ENCODE measurements at regions not wholly inside any gene's neighbourhood (a gene's known extent, or its start where the extent isn't known, plus 50 kb on each side); places are given as distances from the start of the nearest gene placed in this dataset.

- H3K27ac ChIP-seq, result no peak overlapping the region
- peak; percentile 51 for DNase-seq (ENCODE audit: low read depth, low spot score)
Measured at GRCh38 chr2:41966431-41966893, 81.4 kb upstream of the PKDCC start.

- H3K27ac ChIP-seq, result no peak overlapping the region
- DNase-seq (ENCODE audit: low read depth, low spot score), result no peak
Measured at GRCh38 chr2:41966920-41967319, 80.9 kb upstream of the PKDCC start.

DNA sequence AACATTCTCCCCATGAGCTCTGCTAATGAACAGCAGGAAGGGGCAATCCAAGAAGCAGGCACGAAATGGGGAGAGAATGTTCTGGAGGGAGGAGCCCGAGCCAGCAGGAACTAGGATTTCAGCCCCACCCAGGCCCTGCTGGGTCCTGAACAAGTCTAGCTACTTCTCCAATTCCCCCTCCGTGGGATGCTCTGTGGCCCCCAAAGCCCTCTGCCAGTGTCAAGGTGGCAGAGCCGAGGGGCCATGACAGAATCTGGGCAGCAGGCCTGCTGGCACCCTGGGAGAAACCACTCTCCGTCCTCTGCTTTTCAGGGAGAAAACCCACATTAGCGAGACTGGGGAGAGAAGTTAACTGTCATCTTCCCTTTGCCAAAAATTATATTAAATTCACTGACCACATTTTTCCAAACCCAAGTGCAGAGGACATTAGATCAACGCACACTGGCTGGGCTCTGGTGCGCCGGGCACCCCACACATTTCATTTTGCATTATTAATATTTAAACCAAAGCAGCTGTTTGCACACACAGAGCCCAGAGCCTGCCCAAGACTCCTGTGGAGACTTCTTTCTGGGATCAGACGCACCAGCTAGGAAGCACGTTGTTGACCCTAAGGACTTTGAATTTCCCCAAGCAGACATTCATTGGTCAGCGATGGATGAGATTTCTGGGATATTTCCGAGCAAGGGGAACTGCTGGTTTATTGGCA, 80.2 kb upstream of the PKDCC start:
- no peak overlapping the region for H3K27ac ChIP-seq
- DNase-seq (ENCODE audit: low read depth, low spot score), result no peak

DNA sequence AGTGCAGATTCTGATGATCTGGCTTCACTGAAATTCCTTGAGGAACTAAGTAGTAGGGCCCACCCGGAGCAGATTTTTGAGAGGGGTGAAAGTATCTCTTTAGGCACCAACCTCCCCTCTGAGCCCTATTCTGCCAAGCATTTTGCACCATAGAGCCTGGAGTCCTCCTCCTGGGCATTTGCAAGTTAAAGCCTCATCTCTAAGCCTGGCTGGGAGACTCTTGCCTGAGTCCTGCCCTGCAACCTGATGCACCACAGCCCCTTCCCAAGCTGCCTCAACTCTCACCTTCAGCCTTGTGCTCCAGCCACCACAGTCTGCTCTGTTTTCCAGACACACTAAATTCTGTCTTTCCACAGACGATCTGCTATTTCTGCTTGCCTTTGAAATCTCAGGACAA, 79.6 kb upstream of the PKDCC start:
- no peak for DNase-seq (ENCODE audit: low read depth, low spot score)
- no peak overlapping the region for H3K27ac ChIP-seq

GRCh38 chr2:41970988-41971660, 76.7 kb upstream of the PKDCC start:
- no peak for DNase-seq (ENCODE audit: low read depth, low spot score)
- H3K27ac ChIP-seq, result no peak overlapping the region

DNA sequence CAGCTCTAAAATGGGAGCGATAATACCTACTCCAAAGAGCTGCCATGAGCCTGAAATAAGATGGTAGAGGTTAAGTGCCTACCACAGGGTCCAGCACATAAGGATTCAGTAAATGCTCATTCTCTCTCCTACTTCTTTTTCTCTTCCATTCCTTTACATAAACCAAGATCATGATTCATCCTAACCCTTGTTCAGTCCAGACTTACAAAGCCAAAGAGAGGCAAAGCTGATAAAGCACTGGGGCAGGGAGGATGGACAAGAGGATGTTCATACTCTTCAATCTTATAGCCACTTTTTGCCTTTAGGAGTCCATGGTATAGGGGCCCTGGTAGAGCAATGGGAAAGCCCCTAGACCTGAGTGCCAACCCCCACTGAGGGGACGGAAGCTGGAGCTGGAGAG, 75.6 kb upstream of the PKDCC start:
- H3K27ac ChIP-seq, result no peak overlapping the region
- no peak for DNase-seq (ENCODE audit: low read depth, low spot score)

DNA sequence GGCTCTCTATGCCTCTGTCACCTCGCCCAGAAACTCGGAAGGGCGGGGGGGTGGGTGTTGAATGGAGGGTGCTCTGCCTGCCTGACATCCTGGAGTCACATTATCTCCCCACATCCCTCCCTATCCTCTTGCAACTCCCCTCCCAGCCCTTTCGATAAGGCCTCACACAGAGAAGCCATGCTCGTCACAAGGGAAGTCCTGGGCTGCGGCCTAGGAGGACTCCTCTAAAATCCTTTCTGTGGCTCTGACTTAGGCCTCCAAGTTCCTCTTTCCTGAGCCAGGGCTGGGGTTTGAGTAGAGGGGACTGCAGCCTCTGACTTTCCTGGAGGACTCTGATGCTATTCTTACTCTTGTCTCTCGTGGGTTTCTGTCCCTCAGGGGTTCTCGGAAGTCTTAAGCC, 75.0 kb upstream of the PKDCC start:
- H3K27ac ChIP-seq, result no peak overlapping the region
- DNase-seq (ENCODE audit: low read depth, low spot score), result no peak

DNA sequence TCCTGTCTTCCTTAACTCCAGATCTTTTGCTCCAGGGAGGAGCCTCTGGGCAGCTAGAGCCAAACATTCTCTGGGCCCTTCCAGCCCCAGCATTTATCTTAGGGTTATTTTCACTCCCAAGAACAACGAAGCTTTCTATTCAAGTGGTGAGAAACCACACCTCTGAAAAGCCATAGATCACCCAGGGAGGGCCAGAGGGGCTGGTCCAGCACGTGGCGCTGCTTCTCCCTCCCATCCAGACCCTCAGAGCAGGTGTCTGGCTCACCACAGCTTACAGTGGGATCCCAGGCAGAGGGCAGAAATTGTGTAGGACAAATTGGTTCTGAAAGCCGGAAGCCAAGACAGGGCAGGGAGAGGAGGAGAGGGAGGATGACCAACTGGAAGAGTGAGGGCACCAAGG, 74.0 kb upstream of the PKDCC start:
- no peak overlapping the region for H3K27ac ChIP-seq
- no peak for DNase-seq (ENCODE audit: low read depth, low spot score)

DNA sequence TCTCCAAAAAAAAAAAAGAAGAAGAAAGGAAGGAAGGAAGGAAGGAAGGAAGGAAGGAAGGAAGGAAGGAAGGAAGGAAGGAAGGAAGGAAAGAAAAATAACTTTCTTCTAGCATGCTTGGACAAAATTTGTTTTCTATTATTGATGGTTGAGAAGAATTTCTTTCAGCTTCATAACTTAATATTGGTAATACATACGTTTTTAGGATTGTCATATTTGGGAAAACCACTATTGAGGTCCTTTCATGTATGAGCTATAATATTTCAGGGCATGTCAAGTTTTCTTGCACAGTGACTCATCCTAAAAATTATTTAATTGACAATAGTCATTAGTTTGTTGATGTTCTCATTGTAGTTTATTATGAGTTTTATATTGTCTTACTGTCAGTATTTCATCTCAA, 66.4 kb upstream of the PKDCC start:
- no peak for DNase-seq (ENCODE audit: low read depth, low spot score)
- H3K27ac ChIP-seq, result no peak overlapping the region

GRCh38 chr2:41985573-41986095, 62.2 kb upstream of the PKDCC start:
- no peak for DNase-seq (ENCODE audit: low read depth, low spot score)
- H3K27ac ChIP-seq, result no peak overlapping the region

GRCh38 chr2:41989501-41990180, 58.2 kb upstream of the PKDCC start:
- no peak overlapping the region for H3K27ac ChIP-seq
- no peak for DNase-seq (ENCODE audit: low read depth, low spot score)

DNA sequence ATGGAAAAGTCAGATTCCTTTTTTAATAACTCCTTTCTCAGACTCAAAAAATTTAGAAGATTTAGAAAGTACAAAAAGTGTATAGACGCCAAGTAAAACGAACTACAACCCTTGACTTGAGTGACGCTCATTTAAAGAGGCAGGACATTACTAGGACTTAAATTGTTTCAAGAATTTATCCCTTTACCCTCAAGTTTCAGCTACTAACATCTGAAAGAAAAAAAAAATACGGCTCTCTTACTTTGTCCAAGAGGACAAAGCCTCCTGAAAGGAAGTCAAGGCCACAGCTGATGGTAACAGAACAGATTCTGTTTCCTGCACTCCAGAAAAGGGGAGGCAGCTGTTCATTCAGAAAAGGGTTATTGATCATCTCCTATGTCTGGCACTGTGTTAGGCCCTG, 57.6 kb upstream of the PKDCC start:
- H3K27ac ChIP-seq, result no peak overlapping the region
- DNase-seq (ENCODE audit: low read depth, low spot score), result no peak

- no peak overlapping the region for H3K27ac ChIP-seq
- DNase-seq (ENCODE audit: low read depth, low spot score), result no peak
Measured at GRCh38 chr2:41990688-41991087, 57.1 kb upstream of the PKDCC start.

DNA sequence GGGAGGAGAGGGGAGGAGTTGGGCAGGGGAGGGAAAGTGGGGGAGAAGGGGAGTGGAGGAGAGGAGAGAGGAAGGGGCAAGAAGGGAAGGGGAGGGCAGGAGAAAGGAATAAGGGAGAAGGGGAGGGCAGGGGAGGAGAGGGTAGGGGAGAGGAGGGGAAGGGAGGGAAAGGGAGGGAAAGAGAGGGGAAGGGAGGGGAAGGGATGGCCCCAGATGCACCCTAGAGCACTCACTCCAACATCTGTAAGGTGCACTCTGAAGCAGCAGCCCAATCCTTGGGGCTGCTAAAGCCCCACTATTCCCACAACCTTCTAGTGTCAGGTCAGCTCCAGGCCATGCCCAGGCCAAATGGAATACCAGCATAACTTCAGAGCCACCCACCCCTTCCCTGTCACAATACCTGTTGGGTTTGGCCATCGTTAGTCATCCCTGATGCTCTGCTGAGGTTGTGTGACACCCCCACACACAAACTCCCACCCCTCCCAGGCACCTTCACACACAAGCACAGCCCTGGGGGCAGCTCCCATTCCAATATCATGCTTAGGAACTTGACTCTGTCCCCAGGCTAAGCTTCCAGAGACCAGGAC, 55.7 kb upstream of the PKDCC start:
- no peak overlapping the region for H3K27ac ChIP-seq
- no peak for DNase-seq (ENCODE audit: low read depth, low spot score)

DNA sequence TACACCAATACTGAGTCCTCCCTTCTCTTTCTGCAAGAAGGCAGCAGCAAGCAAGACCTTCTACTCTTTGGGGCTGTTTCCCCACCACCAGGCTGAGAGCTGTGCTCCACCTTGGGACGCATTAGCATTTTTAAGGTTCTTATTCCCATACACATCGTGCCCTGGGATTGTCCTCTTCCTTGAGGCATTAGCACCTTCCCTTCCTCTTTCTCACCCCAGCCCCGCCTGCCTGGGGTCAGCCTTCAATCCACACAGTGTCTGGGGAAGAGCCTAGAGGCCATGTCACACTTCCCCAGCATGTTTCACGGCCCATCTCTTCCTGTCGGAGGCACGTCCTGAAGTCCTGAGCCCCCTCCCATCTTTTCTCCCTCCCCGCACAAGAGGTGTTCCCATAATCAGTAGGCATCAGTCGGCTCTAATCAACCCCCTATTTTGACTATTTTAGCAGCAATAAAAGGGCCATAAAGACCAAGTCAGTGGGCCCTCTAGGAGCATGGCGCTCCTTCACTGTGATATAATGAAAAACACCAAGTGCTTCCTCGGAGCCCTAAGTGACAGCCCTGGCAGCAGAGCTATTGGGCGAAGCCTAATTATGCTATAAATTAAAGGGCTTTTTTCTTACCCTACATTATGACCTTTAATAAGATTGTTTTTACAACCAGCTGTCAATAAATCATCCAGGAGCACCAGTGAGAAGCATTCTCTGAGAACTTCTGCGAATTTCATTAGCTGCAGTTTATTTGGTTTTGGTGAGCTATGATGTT, 55.0 kb upstream of the PKDCC start:
- DNase-seq (ENCODE audit: low read depth, low spot score), result no peak
- H3K27ac ChIP-seq, result no peak overlapping the region

GRCh38 chr2:41993435-41993925, 54.3 kb upstream of the PKDCC start:
- no peak overlapping the region for H3K27ac ChIP-seq
- DNase-seq (ENCODE audit: low read depth, low spot score), result no peak

DNA sequence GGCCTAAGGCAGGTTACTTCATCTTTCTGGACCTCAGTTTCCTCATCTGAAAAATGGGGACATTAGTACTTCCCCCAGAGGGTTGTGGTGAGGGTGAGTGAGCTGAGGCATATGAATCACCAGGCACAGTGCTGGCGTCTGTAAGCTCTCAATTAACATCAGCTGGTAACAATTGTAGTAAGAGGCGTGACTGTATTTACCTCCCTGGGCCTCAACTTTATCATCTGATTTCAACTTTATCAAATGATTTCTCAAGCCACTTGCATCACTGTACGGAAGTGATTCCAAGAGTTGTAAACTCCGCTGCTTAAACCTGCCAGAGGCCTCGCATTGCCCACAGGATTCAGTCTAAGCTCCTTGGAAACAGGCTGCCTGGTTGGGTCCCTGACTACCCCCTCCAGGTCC, 53.6 kb upstream of the PKDCC start:
- no peak for DNase-seq (ENCODE audit: low read depth, low spot score)
- H3K27ac ChIP-seq, result no peak overlapping the region

GRCh38 chr2:41994661-41995060, 53.2 kb upstream of the PKDCC start:
- H3K27ac ChIP-seq, result no peak overlapping the region
- no peak for DNase-seq (ENCODE audit: low read depth, low spot score)

DNA sequence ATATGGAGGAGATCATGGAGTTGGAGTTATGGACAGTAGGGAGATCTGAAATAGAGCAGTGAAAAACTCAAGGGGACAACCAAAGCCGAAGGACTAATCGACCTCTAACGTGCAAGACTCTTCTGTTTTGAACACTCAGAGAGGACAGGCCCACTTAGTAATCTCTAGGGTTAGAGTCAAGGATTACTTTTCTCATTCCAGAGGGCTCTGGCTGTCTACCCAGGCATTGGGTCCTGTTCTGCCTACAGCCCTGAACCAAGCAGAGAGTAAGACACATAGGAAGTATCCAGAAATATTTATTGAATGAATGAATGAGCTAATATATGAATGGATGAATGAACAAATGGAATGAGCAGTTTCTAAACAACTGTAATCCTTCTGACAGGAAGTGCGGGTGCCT, 50.3 kb upstream of the PKDCC start:
- no peak overlapping the region for H3K27ac ChIP-seq
- DNase-seq (ENCODE audit: low read depth, low spot score), result no peak
